ENCODE measurements at regions not wholly inside any gene's neighbourhood (a gene's known extent, or its start where the extent isn't known, plus 50 kb on each side); places are given as distances from the start of the nearest gene placed in this dataset.

DNA sequence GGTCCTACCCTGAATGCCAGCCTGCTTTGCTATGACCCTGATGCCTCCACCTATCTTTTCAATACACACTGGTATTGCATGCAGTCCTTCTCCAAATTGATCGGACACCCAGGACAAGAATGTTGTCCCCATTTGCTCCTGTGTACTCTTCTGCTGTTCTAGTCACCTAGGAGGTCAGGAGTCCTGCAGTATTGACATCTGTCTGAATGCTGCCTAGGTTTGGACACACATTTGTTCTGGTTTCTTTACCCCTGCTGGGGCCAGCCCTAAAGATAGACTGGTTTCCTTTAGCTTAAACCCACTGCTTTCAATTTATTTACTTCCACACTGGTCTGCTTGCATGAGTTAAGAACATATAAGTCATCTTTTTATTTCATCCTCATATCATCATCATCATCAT lies 167.0 kb upstream of the CCN2 start:
- no peak for TF ChIP-seq PATZ1 (CRISPR knock-in tag; IDR thresholded peaks at IDR 0.05; ENCODE audit: borderline replicate concordance)
- TF ChIP-seq ZC3H10 (CRISPR knock-in tag; IDR thresholded peaks at IDR 0.05) = no peak
- TF ChIP-seq ZNF70 (CRISPR knock-in tag; IDR thresholded peaks at IDR 0.05) = no peak
- TF ChIP-seq PPARA (CRISPR knock-in tag; IDR thresholded peaks at IDR 0.05; ENCODE audit: borderline replicate concordance) = no peak
- no peak for TF ChIP-seq OSR1 (CRISPR knock-in tag; IDR thresholded peaks at IDR 0.05)
- TF ChIP-seq RARB (CRISPR knock-in tag; IDR thresholded peaks at IDR 0.05) = no peak
- no peak for TF ChIP-seq CSDC2 (CRISPR knock-in tag; IDR thresholded peaks at IDR 0.05)
- no peak for TF ChIP-seq BACH2 (CRISPR knock-in tag; IDR thresholded peaks at IDR 0.05; ENCODE audit: borderline replicate concordance)
- TF ChIP-seq ARNTL (CRISPR knock-in tag; IDR thresholded peaks at IDR 0.05; ENCODE audit: borderline replicate concordance, low read depth) = no peak
- TF ChIP-seq SNAI2 (CRISPR knock-in tag; IDR thresholded peaks at IDR 0.05) = no peak
- TF ChIP-seq TOX (CRISPR knock-in tag; IDR thresholded peaks at IDR 0.05; ENCODE audit: borderline replicate concordance) = no peak
- no peak for TF ChIP-seq ZNF565 (CRISPR knock-in tag; conservative IDR thresholded peaks at IDR 0.05; ENCODE audit: low read depth)
- no peak for TF ChIP-seq ZFP30 (CRISPR knock-in tag; IDR thresholded peaks at IDR 0.05)
- no peak for TF ChIP-seq ESRRG (CRISPR knock-in tag; IDR thresholded peaks at IDR 0.05)
- TF ChIP-seq, protein P1, sequence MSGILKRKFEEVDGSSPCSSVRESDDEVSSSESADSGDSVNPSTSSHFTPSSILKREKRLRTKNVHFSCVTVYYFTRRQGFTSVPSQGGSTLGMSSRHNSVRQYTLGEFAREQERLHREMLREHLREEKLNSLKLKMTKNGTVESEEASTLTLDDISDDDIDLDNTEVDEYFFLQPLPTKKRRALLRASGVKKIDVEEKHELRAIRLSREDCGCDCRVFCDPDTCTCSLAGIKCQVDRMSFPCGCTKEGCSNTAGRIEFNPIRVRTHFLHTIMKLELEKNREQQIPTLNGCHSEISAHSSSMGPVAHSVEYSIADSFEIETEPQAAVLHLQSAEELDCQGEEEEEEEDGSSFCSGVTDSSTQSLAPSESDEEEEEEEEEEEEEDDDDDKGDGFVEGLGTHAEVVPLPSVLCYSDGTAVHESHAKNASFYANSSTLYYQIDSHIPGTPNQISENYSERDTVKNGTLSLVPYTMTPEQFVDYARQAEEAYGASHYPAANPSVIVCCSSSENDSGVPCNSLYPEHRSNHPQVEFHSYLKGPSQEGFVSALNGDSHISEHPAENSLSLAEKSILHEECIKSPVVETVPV (CRISPR knock-in tag; IDR thresholded peaks at IDR 0.05) = no peak
- TF ChIP-seq ZFP3 (CRISPR knock-in tag; IDR thresholded peaks at IDR 0.05) = no peak
- TF ChIP-seq, protein P2, sequence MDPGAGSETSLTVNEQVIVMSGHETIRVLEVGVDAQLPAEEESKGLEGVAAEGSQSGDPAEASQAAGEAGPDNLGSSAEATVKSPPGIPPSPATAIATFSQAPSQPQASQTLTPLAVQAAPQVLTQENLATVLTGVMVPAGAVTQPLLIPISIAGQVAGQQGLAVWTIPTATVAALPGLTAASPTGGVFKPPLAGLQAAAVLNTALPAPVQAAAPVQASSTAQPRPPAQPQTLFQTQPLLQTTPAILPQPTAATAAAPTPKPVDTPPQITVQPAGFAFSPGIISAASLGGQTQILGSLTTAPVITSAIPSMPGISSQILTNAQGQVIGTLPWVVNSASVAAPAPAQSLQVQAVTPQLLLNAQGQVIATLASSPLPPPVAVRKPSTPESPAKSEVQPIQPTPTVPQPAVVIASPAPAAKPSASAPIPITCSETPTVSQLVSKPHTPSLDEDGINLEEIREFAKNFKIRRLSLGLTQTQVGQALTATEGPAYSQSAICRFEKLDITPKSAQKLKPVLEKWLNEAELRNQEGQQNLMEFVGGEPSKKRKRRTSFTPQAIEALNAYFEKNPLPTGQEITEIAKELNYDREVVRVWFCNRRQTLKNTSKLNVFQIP (CRISPR knock-in tag; IDR thresholded peaks at IDR 0.05; ENCODE audit: borderline replicate concordance, low read depth) = no peak
- TF ChIP-seq TCF4 (CRISPR knock-in tag; IDR thresholded peaks at IDR 0.05; ENCODE audit: borderline replicate concordance) = no peak
- TF ChIP-seq GLIS3 (CRISPR knock-in tag; IDR thresholded peaks at IDR 0.05) = no peak
- ATAC-seq = no peak

GRCh38 chr6:132115714-132116366 lies 164.7 kb upstream of the CCN2 start:
- TF ChIP-seq CSDC2 (CRISPR knock-in tag; IDR thresholded peaks at IDR 0.05) (no peak), ESRRG (CRISPR knock-in tag; IDR thresholded peaks at IDR 0.05) (no peak), ZNF565 (CRISPR knock-in tag; conservative IDR thresholded peaks at IDR 0.05; ENCODE audit: low read depth) (no peak), ARNTL (CRISPR knock-in tag; IDR thresholded peaks at IDR 0.05; ENCODE audit: borderline replicate concordance, low read depth) (no peak), RARB (CRISPR knock-in tag; IDR thresholded peaks at IDR 0.05) (no peak), ISL1 (CRISPR knock-in tag; IDR thresholded peaks at IDR 0.05) (no peak), TCF4 (CRISPR knock-in tag; IDR thresholded peaks at IDR 0.05; ENCODE audit: borderline replicate concordance) (no peak), ZC3H10 (CRISPR knock-in tag; IDR thresholded peaks at IDR 0.05) (no peak)
- TF ChIP-seq, protein P2 (CRISPR knock-in tag; IDR thresholded peaks at IDR 0.05; ENCODE audit: borderline replicate concordance, low read depth) = no peak
- TF ChIP-seq, protein P1 (CRISPR knock-in tag; IDR thresholded peaks at IDR 0.05) = no peak
- TF ChIP-seq, protein P3, sequence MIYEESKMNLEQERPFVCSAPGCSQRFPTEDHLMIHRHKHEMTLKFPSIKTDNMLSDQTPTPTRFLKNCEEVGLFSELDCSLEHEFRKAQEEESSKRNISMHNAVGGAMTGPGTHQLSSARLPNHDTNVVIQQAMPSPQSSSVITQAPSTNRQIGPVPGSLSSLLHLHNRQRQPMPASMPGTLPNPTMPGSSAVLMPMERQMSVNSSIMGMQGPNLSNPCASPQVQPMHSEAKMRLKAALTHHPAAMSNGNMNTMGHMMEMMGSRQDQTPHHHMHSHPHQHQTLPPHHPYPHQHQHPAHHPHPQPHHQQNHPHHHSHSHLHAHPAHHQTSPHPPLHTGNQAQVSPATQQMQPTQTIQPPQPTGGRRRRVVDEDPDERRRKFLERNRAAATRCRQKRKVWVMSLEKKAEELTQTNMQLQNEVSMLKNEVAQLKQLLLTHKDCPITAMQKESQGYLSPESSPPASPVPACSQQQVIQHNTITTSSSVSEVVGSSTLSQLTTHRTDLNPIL (CRISPR knock-in tag; IDR thresholded peaks at IDR 0.05; ENCODE audit: low read depth) = no peak
- ATAC-seq = peak; percentile 60

Data from SK-N-SH treated with all-trans-retinoic acid at 6 μM for 48 hours (cell line).